Mammary epithelial cell (primary cell): ENCODE measurements at regions not wholly inside any gene's neighbourhood (a gene's known extent, or its start where the extent isn't known, plus 50 kb on each side); places are given as distances from the start of the nearest gene placed in this dataset.

Source experiments
- CTCF ChIP-seq, 2 donors: IDR thresholded peaks in 1 of 2; conservative IDR thresholded peaks in 1 of 2; 2 replicates each; pipeline ENCODE4 v1.5.1; 2011 to 2012; ENCODE audit warnings: inconsistent platforms in 2 of 2, low read length in 2 of 2, mild to moderate bottlenecking in 2 of 2, control low read depth in 1 of 2, low read depth in 1 of 2; ENCODE audit not compliant: insufficient read depth in 1 of 2; ENCODE audit errors: extremely low read depth in 1 of 2
- EZH2 ChIP-seq: IDR thresholded peaks from 2 replicates; pipeline ENCODE4 v1.6.1; 2012; ENCODE audit warnings: low read length, inconsistent platforms, borderline replicate concordance

GRCh38 chr20:6212903-6213302, 90.1 kb upstream of the FERMT1 start:
- TF ChIP-seq CTCF (conservative IDR thresholded peaks at IDR 0.05 in 1 of 2, IDR thresholded peaks at IDR 0.05 in 1 of 2; ENCODE audit: extremely low read depth in 1 of 2, insufficient read depth in 1 of 2, low read depth in 1 of 2, low read length in 2 of 2), result no peak
- no peak for TF ChIP-seq EZH2
